ENCODE measurements at regions not wholly inside any gene's neighbourhood (a gene's known extent, or its start where the extent isn't known, plus 50 kb on each side); places are given as distances from the start of the nearest gene placed in this dataset.
"Not testable (repeated sequence)": the region's sequence is repeated elsewhere in the genome, so short reads cannot be mapped to it uniquely, and the experiment has no call there.

DNA sequence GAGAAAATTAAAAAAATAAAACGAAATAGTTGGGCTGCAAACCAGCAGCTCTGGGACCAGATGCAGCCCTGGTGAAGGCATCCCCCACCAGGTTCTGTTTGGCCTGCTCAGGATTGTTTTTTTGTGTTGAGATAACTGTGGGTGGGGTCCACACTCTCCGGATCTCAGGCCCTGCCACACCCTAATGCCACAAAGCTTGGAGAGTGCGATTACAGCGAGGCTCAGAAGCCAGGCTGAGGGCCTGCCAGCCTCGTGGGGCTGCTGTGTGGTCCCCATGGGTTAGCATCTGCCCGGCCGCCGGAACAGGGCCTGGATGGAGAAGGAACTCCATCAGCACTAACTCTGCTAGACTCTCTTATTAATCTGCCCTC, 290.8 kb upstream of the PLGLB2 start:
- not testable (repeated sequence) for DNase-seq (ENCODE audit: low read depth)

DNA sequence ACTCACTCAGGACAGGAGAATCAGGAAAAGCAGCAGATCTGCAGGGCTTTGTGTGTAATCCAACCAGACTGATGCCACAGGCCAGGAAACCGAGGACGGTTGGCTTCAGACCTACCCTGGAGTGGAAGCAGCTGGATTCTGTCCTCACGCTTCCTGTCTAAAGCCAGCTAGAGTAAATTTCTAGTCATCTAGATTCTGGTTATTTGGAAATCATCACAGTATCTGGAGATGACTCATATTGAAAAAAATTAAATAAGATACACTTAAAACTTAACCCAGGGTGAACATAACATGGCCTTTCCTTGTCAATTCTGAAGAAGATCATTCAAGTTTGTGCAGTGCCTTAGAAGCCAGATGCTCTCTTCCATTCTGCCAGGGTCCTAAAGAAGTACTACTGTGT, 288.9 kb upstream of the PLGLB2 start:
- not testable (repeated sequence) for DNase-seq (ENCODE audit: low read depth)

DNA sequence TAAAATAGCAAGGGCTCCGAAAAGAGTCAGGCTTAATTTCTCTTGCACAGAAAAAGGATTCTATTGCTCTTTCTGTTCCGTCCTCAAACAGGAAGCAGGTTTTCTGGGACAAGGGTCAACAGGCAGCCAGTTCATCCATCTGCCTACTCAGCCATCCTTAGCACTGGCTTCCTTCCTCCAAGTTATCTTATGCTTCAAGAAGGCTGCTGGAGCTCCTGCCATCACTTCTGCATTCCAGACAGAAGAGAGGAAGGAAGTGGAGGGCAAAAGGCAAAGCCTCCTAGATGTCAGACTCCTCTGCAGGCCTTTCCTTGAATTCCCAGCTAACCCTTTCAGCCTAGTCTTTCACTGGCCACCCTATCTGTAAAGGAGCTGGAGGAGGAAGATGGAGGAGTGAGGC, 287.8 kb upstream of the PLGLB2 start:
- DNase-seq (ENCODE audit: low read depth): not testable (repeated sequence)

DNA sequence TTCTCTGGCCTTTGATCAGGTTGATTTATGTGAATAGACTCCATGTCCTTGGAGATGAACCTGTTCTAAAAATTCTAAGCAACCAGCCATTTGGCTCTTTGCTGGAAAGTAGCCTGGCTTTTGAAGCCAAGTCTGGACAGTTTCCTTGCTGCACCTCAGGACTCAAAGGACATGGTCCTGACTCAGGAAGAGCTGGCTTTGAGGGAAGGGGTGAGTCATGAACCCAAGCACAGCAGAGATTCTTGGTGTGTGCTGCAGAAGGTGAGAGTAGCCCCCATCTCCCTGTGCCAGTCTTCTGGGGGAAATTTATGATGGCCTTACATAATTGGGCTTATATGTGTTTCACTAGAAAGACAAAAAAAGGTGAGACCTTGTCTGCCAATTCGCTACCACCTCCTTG, 287.2 kb upstream of the PLGLB2 start:
- DNase-seq (ENCODE audit: low read depth): not testable (repeated sequence)

DNA sequence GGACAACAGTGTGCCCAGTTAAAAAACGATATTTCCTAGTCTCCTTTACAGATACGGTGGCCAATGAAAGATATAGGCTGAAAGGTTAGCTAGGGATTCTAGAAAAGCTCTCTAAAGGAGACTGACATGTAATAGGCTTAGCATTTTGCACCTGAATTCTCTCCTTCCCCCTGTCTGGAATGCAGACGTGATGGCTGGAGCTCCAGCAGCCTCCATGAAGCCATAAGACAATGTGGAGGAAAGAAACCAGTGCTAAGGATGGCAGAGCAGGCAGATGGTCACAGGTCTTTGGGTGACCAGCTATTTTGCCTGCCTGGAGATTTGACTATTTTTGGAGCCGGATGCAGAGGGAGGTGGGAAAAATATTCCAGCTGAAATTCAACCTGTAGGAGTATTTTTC, 286.2 kb upstream of the PLGLB2 start:
- not testable (repeated sequence) for DNase-seq (ENCODE audit: low read depth)

DNA sequence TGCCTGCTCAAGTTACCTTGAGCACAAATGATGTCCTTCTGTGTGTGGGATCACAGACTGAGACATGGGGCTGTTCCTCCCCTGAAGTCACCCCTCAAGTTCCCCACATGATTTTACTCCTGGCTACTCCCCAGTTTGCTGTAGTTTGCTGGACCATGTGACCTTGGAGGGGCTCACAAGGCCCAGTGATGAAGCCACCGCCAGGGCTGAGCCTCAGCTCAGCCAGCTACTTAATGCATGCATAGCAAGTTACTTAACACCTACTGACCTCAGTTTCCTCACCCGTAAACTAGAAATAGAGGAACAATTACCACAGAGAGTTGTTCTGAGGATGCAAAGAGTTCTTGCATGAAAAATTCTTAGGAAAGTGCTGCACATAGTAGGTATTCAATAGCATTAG, 283.7 kb upstream of the PLGLB2 start:
- DNase-seq (ENCODE audit: low read depth): not testable (repeated sequence)

DNA sequence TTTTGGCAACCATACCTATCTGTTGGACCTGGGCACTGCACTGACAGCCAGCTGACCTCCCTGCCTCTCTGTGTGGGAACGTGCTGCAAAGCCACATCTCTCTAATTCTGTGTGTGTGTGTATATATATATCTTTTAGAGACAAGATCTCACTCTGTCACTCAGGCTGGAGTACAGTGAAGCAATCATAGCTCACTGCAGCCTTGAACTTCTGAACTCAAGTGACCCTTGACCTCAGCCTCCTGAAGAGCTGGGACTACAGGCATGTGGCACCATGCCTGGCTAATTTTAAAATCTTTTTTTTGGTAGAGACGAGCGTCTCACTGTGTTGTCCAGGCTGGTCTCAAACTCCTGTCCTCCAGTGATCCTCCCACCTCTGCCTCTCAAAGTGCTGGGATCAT, 282.2 kb upstream of the PLGLB2 start:
- DNase-seq (ENCODE audit: low read depth): not testable (repeated sequence)

DNA sequence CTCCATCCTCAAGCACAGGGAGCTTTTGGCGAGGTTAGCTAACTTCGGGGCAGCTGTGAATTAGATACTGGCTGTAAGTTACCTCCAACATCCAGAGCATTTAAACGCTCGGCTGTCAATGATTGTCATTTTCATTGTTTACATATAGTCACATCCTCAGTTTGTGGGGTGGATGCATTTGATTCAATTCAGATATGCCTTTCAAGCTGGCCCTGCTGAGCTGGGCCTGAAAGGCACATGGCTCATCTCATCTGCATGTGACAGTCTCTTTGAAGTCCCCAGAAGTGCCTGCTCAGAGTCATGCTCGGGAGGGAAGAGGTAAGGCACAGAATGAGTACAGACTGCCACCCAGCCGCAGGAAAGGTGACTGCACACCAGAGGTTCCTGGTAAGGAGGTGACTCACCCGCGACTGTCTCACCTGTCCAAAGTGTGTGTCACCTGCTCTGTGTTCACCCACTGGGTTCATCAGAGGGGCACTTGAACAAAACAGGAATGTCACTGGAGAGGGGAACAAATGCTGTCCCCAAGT, 281.2 kb upstream of the PLGLB2 start:
- DNase-seq (ENCODE audit: low read depth): peak; percentile 26

DNA sequence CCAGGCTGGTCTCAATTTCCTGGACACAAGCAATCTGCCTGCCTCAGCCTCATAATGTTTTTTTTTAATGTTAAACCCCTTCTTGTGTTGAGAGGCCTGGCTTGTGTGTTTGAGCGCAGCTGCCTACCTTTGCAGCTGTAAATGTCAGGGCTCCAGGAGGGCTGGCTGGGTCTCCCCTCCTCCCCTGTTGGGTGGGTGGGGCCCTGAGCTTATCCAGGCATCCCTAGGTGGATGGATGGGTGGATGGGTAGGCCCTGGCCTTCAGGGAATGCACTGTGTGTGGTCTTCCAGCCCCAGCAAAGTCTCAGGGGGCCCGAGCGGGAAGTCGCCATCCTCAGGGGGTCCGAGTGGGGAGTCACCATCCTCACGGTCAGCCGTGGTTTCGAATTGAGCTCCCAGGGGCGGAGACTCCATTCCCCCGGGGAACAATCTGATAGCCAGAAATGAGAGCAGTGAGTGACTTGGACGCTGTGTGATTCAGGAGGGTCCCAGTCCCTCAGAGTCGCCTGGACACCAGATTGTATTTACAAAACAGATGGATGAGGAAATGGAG, 279.4 kb upstream of the PLGLB2 start:
- not testable (repeated sequence) for DNase-seq (ENCODE audit: low read depth)

DNA sequence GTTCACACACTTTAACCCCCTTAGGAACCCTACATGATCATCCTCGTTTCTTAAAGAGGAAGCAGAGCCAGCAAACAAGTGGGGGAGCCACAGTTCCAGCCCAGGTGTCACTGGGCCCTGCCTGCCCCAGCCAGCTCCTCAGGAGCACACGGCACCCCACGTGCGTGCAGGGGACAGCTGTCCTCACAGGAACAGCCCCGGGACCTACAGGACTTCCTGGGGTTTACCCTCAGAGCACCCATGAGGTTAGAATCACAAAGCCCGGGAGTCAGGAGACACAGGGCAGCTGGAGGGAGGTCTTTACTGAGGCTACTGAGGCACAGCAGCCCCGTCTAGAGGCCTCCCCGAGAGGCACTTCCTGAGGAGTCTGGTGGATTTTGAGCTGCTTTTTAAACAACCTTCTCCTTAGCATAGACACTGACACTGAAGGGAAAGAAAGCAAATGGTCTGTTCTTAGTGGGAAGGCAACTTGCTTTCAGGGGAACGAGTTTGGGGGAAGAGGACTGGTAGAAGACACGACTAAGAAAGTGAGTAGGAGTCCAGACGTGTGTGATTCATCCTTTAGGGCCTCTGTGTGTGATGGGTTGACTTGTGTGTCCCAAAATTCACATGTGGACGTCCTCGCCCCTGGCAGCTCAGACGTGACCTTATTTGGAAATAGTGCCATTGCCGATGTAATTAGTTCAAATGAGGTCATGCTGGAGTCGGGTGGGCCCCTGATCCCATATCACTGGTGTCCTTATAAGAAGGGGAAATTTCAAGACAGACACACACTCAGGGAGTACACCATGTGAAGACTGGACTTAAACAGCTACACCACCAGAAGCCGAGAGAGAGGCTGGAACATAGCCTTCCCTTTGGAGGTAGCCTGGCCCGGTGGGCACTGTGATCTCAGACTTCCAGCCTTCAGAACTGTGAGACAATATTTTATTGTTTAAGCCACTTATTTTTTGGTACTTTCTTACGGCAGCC, 278.4 kb upstream of the PLGLB2 start:
- peak; percentile 7 for DNase-seq (ENCODE audit: low read depth)

DNA sequence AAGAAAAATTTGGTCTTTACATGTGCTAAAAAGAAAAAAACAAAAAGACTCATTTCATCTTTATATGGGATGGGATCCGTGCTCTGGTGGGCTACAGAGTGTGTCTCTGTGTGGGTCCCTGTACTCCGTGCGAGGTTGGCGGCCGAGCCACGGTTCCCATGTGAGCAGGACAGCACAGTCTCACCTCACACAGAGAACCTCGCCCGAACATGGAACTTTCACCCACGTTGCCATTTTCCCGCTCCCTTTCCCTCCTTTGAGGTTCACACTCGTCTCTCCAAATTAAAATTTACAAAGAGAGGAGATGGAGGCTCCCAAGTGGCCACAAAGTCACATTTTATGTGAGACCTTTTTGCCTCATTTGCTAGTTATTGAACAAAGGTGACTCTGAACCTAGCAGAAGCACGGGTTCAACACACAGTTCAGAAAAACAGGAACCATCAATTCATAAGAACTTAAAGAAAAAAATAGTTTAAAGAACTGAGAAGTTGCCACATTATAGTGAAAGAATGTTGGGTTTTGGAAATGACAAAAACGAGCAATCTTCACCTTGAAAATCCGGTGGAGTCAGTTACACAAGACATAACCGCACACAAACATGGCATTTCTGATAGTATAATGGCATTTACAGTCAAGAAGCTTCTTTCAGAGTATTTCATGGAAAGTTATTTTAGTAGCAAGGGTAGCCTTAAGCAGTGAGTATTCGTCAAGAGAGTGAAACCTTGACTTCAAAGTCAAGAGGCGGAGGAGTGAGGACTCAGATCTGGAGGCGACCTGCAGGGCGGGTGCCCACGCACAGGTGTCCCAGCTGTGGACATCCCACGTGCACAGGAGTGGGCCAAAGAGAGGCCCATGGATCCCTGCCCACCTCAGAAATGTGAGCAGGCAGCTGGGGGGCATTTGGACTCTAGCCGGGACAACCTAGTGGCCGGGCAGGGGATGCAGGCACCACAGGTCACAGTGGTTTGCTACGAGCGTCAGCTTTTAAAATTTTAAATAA, 277.2 kb upstream of the PLGLB2 start:
- DNase-seq (ENCODE audit: low read depth): not testable (repeated sequence)

DNA sequence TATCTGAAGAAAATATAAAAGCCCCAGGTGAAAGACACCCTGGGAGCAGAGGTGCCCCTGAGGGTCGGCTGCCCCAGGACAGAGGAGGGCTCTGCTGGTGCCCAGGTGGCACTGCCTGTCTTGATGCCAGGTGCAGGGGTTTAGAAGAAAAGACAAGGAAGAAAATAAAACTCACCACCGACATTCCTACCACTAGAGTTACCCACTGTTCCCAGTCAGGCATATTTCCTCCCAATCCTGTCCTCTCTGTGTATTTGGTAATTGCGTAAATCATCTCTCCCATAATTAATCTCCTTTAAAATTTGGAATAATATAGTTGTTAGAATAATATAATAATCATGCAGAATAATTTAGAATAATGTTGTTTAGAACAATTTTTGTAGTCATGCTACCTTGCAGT, 276.4 kb upstream of the PLGLB2 start:
- DNase-seq (ENCODE audit: low read depth): not testable (repeated sequence)

DNA sequence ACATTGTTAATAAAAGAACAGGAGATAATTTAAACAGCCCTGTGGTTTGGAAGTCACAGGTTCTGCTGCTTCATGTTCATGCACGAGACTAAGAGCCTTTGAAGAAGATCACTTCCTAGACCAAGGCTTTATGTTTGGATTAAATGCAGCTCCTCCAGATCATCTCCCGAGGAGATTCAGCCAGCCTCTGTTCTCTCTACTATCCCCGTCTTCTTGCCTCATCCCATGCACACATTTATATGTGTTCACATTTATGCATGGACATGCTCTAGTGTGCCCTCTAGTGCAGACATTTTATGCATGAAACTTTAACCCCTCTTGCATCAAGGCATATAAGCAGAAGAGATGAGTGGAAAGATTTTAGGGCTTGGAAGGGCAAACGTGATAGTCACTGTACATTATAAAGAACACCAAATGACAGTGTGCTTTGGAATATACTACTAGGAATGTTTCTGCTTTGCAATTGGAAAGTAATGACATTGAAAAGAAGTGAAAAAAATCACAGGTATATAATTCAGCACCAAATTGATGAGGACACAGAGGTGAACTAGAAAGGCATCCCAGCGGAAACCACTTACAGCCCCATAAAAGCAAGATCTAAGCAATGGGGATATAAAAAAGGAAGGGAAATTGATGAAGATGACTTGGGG, 271.5 kb upstream of the PLGLB2 start:
- not testable (repeated sequence) for DNase-seq (ENCODE audit: low read depth)

DNA sequence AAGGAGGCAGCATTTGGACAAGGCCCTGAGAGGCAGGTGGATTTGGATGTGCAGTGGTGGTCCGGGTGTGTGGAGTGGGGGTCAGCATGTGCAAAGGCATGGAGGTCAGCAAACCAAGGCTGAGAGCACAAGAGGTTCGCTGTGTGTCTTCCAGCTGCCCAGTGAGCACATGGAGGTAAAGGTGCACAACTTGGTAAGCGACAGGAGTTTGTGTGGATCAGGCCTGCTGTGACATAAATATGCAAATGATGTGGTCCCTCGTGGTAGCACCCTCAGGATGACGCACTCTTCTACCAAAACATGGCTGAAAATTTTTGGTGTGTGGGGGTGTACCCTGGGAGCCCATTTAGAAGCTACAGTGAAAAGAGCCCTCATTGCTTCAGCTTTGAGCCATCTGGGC, 271.0 kb upstream of the PLGLB2 start:
- not testable (repeated sequence) for DNase-seq (ENCODE audit: low read depth)

DNA sequence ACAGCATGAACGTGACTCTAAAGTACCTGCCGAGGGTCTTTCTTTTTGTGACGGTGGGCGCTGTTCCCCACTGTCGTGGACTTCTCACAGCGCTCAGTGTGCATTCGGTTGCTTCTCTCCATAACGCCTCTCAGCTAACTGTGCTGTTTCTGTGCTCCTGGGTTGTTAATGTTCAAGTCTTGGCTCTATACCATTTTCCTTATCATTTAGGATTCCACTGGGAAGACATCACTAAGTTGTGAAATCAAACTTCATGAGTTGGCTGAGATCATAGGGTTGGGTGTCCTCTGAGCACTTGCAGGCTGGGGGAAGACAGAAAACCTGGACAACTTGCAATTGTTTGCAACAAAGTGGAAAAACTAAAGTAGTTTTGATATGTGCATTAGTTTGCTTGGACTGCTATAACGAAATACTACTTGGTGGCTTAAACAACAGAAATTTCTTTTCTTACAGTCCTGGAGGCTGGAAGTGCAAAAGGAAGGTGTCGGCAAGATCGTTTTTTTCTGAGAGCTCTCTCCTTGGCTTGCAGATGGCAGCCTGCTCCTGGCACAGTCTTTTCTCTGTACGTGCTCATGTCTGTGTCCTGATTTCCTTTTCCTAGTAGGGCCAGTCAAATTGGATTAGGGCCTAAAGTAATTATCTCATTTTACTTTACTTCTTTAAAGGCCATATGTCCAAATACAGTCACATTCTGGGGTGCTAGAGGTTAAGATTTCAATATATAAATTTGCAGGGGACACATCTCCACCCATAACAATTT, 270.0 kb upstream of the PLGLB2 start:
- not testable (repeated sequence) for DNase-seq (ENCODE audit: low read depth)

DNA sequence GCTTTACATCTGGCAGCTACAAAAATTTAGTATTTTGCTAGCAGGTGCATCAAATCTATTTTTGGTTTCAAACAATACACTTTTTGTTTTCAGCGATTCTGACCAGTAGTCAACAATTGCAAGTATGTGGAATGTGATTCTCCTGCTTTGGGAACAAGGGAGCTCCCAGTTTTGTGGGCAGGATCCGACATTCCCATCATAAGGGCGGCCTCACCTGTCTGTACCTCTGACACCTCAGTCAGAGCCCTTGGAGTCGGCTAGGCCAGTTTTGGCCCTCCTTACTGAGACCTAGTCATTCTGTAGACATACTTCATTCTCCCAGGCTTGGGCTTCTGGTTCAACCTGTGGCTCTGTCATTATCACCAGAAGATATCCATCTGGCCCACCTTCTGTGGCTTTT, 269.0 kb upstream of the PLGLB2 start:
- not testable (repeated sequence) for DNase-seq (ENCODE audit: low read depth)

DNA sequence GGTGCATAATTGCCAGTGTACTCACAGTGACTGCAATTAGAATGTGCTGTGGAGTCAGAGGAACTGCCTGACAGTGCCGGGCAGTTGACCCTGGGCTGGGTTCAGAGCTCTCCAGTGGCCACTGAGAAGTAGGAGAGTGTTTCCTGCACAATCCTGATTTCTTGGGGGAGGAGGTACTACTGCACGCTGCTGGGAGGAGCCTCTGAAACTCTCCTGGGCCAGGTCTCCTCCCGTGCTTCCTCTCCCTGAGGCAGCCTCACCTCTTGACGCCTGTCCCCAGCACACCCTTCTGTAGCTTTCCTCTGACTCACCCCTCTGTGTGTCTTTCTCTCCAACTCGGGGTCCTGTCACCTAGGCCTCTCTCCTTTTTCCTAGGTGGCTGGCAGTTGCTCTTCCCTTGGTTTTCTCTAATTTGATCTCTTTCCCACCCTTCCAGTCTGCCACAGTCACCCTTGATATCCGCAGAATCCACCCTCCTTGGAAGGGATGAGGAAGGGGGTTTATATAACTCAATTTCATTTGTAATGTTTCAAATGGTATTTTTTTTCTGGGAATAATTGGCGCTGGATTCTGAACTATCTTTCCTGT, 264.7 kb upstream of the PLGLB2 start:
- not testable (repeated sequence) for DNase-seq (ENCODE audit: low read depth)

DNA sequence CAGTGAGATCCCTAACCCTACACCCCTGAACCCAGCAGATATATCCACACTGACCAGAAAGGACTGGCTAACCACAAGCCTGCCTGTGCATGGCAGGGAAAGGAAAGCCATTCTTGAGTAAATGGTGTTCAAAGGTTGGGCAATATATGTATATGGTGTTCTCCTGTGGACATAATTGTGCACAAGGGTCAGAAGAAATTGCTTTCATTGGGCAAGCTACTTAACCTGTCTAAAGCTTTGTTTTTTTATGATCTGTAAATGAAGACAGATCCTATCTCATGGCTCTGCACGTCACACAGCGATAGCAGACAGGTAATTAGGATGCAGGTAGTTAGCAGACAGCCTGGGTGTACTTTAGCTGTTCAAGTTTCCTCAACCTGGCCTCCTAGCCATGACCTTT, 263.5 kb upstream of the PLGLB2 start:
- not testable (repeated sequence) for DNase-seq (ENCODE audit: low read depth)

DNA sequence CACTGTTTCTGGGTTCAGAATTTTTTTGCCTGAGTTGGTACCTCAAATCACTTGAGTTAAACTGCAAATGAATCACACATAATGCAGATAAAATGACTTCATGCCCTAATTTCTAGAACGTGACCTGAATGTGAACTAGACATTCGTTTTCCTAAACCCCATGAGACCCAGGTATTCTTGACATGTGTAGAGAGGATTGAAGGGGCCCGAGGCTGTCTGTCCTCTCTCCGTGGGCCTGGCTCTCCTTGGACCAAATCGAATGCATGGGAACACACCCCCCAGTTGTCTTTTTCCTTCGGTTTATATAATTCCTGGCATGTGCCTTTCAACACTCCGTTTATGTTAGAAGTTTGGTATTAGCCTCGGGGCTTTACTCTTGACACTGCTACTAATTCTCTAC, 262.4 kb upstream of the PLGLB2 start:
- DNase-seq (ENCODE audit: low read depth): not testable (repeated sequence)

DNA sequence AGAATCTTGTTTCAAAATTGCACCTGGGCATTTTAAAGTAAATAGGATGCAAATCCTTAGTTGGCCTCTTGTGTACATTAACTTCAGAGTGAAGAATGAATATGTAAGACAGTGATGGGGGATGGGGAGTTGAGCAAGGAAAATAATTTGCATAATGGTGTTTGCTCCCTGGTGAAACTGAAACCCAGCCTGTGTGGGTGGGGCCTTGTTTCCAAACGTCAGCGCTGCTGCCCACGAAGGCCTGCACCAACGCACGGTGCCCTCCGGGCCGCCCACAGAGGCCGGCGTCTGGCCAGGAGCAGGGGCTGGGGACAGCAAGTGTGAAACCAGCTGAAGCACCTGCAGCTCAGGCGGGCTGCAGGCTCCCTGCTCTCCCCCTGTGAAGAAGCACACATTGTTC, 262.0 kb upstream of the PLGLB2 start:
- DNase-seq (ENCODE audit: low read depth): not testable (repeated sequence)
